ENCODE measurements at regions not wholly inside any gene's neighbourhood (a gene's known extent, or its start where the extent isn't known, plus 50 kb on each side); places are given as distances from the start of the nearest gene placed in this dataset.
"Not testable (repeated sequence)": the region's sequence is repeated elsewhere in the genome, so short reads cannot be mapped to it uniquely, and the experiment has no call there.

GRCh38 chr10:124190476-124190875, 97.1 kb upstream of the CHST15 start:
- H3K27ac ChIP-seq (ENCODE audit: low read length); H3K36me3 ChIP-seq (ENCODE audit: control insufficient read depth, insufficient read depth, low read length); DNase-seq; H3K9me3 ChIP-seq (replicated peaks; ENCODE audit: control insufficient read depth, low read depth, low read length); H3K27me3 ChIP-seq (ENCODE audit: control insufficient read depth, insufficient read depth, low read length); H3K4me3 ChIP-seq (ENCODE audit: low read length); H3K4me1 ChIP-seq (ENCODE audit: control insufficient read depth, insufficient read depth, low read length): not testable (repeated sequence)
- no CpG with 5 or more reads among the region's 2 CpGs for WGBS (ENCODE audit: insufficient coverage)

- no peaks in the 10 kb centered on the region for H3K36me3 ChIP-seq (ENCODE audit: control insufficient read depth, insufficient read depth, low read length)
- no peak for DNase-seq
- H3K4me3 ChIP-seq (ENCODE audit: low read length): no peak overlapping the region
- no peaks in the 10 kb centered on the region for H3K9me3 ChIP-seq (replicated peaks; ENCODE audit: control insufficient read depth, low read depth, low read length)
- peaks cover 4% of the 10 kb centered on the region for H3K4me1 ChIP-seq (ENCODE audit: control insufficient read depth, insufficient read depth, low read length)
- WGBS (ENCODE audit: insufficient coverage): 83% methylated on average over 7 of the region's 7 CpGs
- no peaks in the 10 kb centered on the region for H3K27me3 ChIP-seq (ENCODE audit: control insufficient read depth, insufficient read depth, low read length)
- no peak overlapping the region for H3K27ac ChIP-seq (ENCODE audit: low read length)
These were observed 93.6 kb upstream of the CHST15 start for GRCh38 chr10:124186956-124187355.

- no peaks in the 10 kb centered on the region for H3K9me3 ChIP-seq (replicated peaks; ENCODE audit: control insufficient read depth, low read depth, low read length)
- no CpG with 5 or more reads among the region's 8 CpGs for WGBS (ENCODE audit: insufficient coverage)
- no peak overlapping the region for H3K4me3 ChIP-seq (ENCODE audit: low read length)
- no peak overlapping the region for H3K27ac ChIP-seq (ENCODE audit: low read length)
- H3K4me1 ChIP-seq (ENCODE audit: control insufficient read depth, insufficient read depth, low read length): peaks cover 8% of the 10 kb centered on the region
- no peaks in the 10 kb centered on the region for H3K36me3 ChIP-seq (ENCODE audit: control insufficient read depth, insufficient read depth, low read length)
- DNase-seq: no peak
- H3K27me3 ChIP-seq (ENCODE audit: control insufficient read depth, insufficient read depth, low read length): no peaks in the 10 kb centered on the region
These were observed 91.7 kb upstream of the CHST15 start for GRCh38 chr10:124185084-124185483.

GRCh38 chr10:124184208-124184830, 90.9 kb upstream of the CHST15 start:
- no peak overlapping the region for H3K4me3 ChIP-seq (ENCODE audit: low read length)
- H3K9me3 ChIP-seq (replicated peaks; ENCODE audit: control insufficient read depth, low read depth, low read length): no peaks in the 10 kb centered on the region
- no peak overlapping the region for H3K27ac ChIP-seq (ENCODE audit: low read length)
- DNase-seq: no peak
- no peaks in the 10 kb centered on the region for H3K27me3 ChIP-seq (ENCODE audit: control insufficient read depth, insufficient read depth, low read length)
- no peaks in the 10 kb centered on the region for H3K36me3 ChIP-seq (ENCODE audit: control insufficient read depth, insufficient read depth, low read length)
- H3K4me1 ChIP-seq (ENCODE audit: control insufficient read depth, insufficient read depth, low read length): peaks cover 8% of the 10 kb centered on the region
- WGBS (ENCODE audit: insufficient coverage): 90% methylated on average over 1 of the region's 3 CpGs

GRCh38 chr10:124183617-124184016, 90.2 kb upstream of the CHST15 start:
- Histone ChIP-seq H3K36me3 (ENCODE audit: control insufficient read depth, insufficient read depth, low read length) (no peaks in the 10 kb centered on the region), H3K9me3 (replicated peaks; ENCODE audit: control insufficient read depth, low read depth, low read length) (no peaks in the 10 kb centered on the region), H3K4me1 (ENCODE audit: control insufficient read depth, insufficient read depth, low read length) (peaks cover 8% of the 10 kb centered on the region), H3K27ac (ENCODE audit: low read length) (no peak overlapping the region), H3K4me3 (ENCODE audit: low read length) (no peak overlapping the region), H3K27me3 (ENCODE audit: control insufficient read depth, insufficient read depth, low read length) (no peaks in the 10 kb centered on the region)
- DNase-seq: no peak
- WGBS (ENCODE audit: insufficient coverage): 80% methylated on average over 1 of the region's 7 CpGs

- WGBS (ENCODE audit: insufficient coverage): 87% methylated on average over 14 of the region's 17 CpGs
- H3K9me3 ChIP-seq (replicated peaks; ENCODE audit: control insufficient read depth, low read depth, low read length): no peaks in the 10 kb centered on the region
- no peak overlapping the region for H3K4me3 ChIP-seq (ENCODE audit: low read length)
- no peak overlapping the region for H3K27ac ChIP-seq (ENCODE audit: low read length)
- H3K4me1 ChIP-seq (ENCODE audit: control insufficient read depth, insufficient read depth, low read length): peaks cover 8% of the 10 kb centered on the region
- H3K36me3 ChIP-seq (ENCODE audit: control insufficient read depth, insufficient read depth, low read length): no peaks in the 10 kb centered on the region
- no peaks in the 10 kb centered on the region for H3K27me3 ChIP-seq (ENCODE audit: control insufficient read depth, insufficient read depth, low read length)
- DNase-seq: no peak
These were observed 88.7 kb upstream of the CHST15 start for GRCh38 chr10:124182088-124182541.

GRCh38 chr10:124181656-124182055, 88.3 kb upstream of the CHST15 start:
- no peak overlapping the region for H3K4me3 ChIP-seq (ENCODE audit: low read length)
- H3K27me3 ChIP-seq (ENCODE audit: control insufficient read depth, insufficient read depth, low read length): no peaks in the 10 kb centered on the region
- no peaks in the 10 kb centered on the region for H3K36me3 ChIP-seq (ENCODE audit: control insufficient read depth, insufficient read depth, low read length)
- no CpG with 5 or more reads among the region's 8 CpGs for WGBS (ENCODE audit: insufficient coverage)
- no peak overlapping the region for H3K27ac ChIP-seq (ENCODE audit: low read length)
- DNase-seq: no peak
- H3K9me3 ChIP-seq (replicated peaks; ENCODE audit: control insufficient read depth, low read depth, low read length): no peaks in the 10 kb centered on the region
- peaks cover 11% of the 10 kb centered on the region for H3K4me1 ChIP-seq (ENCODE audit: control insufficient read depth, insufficient read depth, low read length)

- Histone ChIP-seq H3K36me3 (ENCODE audit: control insufficient read depth, insufficient read depth, low read length) (no peaks in the 10 kb centered on the region), H3K4me3 (ENCODE audit: low read length) (no peak overlapping the region), H3K27me3 (ENCODE audit: control insufficient read depth, insufficient read depth, low read length) (no peaks in the 10 kb centered on the region), H3K4me1 (ENCODE audit: control insufficient read depth, insufficient read depth, low read length) (peaks cover 17% of the 10 kb centered on the region), H3K27ac (ENCODE audit: low read length) (no peak overlapping the region), H3K9me3 (replicated peaks; ENCODE audit: control insufficient read depth, low read depth, low read length) (no peaks in the 10 kb centered on the region)
- WGBS (ENCODE audit: insufficient coverage): 93% methylated on average over 9 of the region's 10 CpGs
- DNase-seq: no peak
These were observed 87.7 kb upstream of the CHST15 start for GRCh38 chr10:124180947-124181549.

GRCh38 chr10:124180044-124180745, 86.8 kb upstream of the CHST15 start:
- H3K27me3 ChIP-seq (ENCODE audit: control insufficient read depth, insufficient read depth, low read length): no peaks in the 10 kb centered on the region
- H3K9me3 ChIP-seq (replicated peaks; ENCODE audit: control insufficient read depth, low read depth, low read length): no peaks in the 10 kb centered on the region
- H3K36me3 ChIP-seq (ENCODE audit: control insufficient read depth, insufficient read depth, low read length): no peaks in the 10 kb centered on the region
- H3K4me1 ChIP-seq (ENCODE audit: control insufficient read depth, insufficient read depth, low read length): peaks cover 25% of the 10 kb centered on the region
- WGBS (ENCODE audit: insufficient coverage): 87% methylated on average over 4 of the region's 8 CpGs
- H3K27ac ChIP-seq (ENCODE audit: low read length): no peak overlapping the region
- H3K4me3 ChIP-seq (ENCODE audit: low read length): no peak overlapping the region
- no peak for DNase-seq

GRCh38 chr10:124179308-124180043, 86.1 kb upstream of the CHST15 start:
- H3K9me3 ChIP-seq (replicated peaks; ENCODE audit: control insufficient read depth, low read depth, low read length): no peaks in the 10 kb centered on the region
- no peak for DNase-seq
- 100% methylated on average over 2 of the region's 3 CpGs for WGBS (ENCODE audit: insufficient coverage)
- no peaks in the 10 kb centered on the region for H3K27me3 ChIP-seq (ENCODE audit: control insufficient read depth, insufficient read depth, low read length)
- H3K4me3 ChIP-seq (ENCODE audit: low read length): no peak overlapping the region
- H3K27ac ChIP-seq (ENCODE audit: low read length): no peak overlapping the region
- no peaks in the 10 kb centered on the region for H3K36me3 ChIP-seq (ENCODE audit: control insufficient read depth, insufficient read depth, low read length)
- H3K4me1 ChIP-seq (ENCODE audit: control insufficient read depth, insufficient read depth, low read length): peaks cover 30% of the 10 kb centered on the region
